ENCODE measurements at regions not wholly inside any gene's neighbourhood (a gene's known extent, or its start where the extent isn't known, plus 50 kb on each side); places are given as distances from the start of the nearest gene placed in this dataset.
"Not testable (repeated sequence)": the region's sequence is repeated elsewhere in the genome, so short reads cannot be mapped to it uniquely, and the experiment has no call there.

DNA sequence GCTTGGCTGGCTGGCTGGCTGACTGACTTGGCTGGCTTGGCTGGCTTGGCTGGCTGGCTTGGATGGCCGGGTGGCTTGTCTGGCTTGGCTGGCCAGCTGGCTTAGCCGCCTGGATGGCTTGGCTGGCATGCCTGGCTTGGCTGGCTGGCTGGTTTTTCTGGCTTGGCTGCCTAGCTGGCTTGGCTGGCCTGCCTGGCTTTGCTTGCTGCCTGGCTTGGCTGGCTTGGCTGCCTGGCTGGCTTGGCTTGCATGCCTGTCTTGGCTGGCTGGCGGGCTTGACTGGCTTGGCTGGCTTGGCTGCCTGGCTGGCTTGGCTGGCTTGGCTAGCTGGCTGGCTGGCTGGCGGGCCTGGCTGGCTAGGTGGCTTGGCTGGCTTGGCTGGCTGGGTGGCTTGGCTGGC is 2830.5 kb downstream of the RPIA start:
- DNase-seq (ENCODE audit: low spot score): not testable (repeated sequence)

DNA sequence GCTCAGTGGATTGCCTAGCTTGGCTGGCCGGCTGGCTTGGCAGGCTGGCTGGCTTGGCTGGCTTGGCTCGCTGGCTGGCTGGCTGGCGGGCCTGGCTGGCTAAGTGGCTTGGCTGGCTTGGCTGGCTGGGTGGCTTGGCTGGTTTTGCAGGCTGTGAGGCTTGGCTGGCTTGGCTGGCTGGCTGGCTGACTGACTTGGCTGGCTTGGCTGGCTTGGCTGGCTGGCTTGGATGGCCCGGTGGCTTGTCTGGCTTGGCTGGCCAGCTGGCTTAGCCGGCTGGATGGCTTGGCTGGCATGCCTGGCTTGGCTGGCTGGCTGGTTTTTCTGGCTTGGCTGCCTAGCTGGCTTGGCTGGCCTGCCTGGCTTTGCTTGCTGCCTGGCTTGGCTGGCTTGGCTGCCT is 2831.4 kb downstream of the RPIA start:
- DNase-seq (ENCODE audit: low spot score): not testable (repeated sequence)

DNA sequence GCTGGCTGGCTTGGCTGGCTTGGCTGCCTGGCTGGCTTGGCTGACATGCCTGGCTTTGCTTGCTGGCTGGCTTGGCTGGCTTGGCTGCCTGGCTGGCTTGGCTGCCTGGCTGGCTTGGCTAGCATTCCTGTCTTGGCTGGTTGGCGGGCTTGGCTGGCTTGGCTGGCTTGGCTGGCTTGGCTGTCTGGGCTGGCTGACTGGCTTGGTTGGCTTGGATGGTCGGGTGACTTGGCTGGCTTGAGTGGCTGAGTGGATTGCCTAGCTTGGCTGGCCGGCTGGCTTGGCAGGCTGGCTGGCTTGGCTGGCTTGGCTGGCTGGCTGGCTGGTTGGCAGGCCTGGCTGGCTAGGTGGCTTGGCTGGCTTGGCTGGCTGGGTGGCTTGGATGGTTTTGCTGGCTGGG is 2832.3 kb downstream of the RPIA start:
- DNase-seq (ENCODE audit: low spot score): not testable (repeated sequence)

DNA sequence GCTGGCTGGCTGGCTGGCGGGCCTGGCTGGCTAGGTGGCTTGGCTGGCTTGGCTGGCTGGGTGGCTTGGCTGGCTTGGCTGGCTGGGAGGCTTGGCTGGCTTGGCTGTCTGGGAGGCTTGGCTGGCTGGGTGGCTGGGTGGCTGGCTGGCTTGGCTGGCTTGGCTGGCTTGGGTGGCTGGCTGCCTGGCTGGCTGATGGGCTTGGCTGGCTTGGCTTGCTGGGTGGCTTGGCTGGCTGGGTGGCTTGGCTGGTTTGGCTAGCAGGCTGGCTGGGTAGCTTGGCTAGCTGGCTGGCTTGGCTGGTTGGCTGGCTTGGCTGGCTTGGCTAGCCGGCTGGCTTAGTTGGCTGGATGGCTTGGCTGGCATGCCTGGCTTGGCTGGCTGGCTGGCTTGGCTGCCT is 2834.1 kb downstream of the RPIA start:
- DNase-seq (ENCODE audit: low spot score): not testable (repeated sequence)

DNA sequence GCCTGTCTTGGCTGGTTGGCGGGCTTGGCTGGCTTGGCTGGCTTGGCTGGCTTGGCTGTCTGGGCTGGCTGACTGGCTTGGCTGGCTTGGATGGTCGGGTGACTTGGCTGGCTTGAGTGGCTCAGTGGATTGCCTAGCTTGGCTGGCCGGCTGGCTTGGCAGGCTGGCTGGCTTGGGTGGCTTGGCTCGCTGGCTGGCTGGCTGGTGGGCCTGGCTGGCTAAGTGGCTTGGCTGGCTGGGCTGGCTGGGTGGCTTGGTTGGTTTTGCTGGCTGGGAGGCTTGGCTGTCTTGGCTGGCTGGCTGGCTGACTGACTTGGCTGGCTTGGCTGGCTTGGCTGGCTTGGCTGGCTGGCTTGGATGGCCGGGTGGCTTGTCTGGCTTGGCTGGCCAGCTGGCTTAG is 2834.6 kb downstream of the RPIA start:
- not testable (repeated sequence) for DNase-seq (ENCODE audit: low spot score)

DNA sequence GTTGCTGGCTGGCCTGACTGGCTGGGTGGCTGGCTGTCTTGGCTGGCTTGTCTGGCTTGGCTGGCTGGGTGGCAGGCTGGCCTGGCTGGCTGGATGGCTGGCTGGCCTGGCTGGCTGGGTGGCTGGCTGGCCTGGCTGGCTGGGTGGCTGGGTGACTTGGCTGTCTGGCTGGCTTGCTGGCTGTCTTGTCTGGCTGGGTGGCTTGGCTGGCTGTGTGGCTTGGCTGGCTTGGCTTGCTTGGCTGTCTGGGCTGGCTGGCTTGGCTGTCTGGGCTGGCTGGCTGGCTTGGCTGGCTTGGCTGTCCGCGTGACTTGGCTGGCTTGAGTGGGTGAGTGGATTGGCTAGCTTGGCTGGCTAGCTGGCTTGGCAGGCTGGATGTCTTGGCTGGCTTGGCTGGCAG is 2835.6 kb downstream of the RPIA start:
- not testable (repeated sequence) for DNase-seq (ENCODE audit: low spot score)

DNA sequence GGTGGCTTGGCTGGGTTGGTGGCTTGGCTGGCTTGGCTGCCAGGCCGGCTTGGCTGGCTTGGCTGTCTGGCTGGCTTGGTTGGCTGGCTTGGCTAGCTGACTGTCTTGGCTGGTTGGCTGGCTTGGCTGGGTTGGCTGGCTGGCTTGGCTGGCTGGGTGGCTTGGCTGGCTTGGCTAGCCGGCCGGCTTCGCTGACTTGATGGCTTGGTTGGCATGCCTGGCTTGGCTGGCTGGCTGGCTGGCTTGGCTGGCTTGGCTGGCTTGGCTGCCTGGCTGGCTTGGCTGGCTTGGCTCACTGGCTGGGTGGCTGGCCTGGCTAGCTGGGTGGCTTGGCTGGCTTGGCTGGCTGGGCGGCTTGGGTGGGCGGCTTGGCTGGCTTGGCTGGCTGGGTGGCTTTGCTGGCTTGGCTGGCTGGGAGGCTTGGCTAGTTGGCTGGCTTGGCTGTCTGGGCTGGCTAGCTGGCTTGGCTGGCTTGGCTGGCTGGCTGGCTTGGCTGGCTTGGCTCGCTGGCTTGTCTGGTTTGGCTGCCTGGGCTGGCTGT is 2836.1 kb downstream of the RPIA start:
- not testable (repeated sequence) for DNase-seq (ENCODE audit: low spot score)

DNA sequence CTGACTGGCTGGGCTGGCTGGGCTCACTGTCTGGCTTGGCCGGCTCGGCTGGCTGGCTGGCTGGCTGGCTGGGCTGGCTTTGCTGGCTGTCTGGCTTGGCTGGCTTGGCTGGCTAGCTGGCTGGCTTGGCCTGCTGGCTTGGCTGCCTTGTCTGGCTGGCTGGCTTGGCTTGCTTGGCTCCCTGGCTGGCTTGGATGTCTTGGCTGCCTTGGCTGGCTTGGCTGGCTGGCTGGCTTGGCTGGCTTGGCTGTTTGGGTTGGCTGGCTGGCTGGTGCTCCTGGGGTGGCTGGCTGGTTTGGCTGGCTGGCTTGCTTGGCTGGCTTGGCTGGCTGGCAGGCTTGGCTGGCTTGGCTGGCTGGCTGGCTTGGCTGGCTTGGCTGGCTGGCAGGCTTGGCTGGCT is 2836.9 kb downstream of the RPIA start:
- not testable (repeated sequence) for DNase-seq (ENCODE audit: low spot score)

DNA sequence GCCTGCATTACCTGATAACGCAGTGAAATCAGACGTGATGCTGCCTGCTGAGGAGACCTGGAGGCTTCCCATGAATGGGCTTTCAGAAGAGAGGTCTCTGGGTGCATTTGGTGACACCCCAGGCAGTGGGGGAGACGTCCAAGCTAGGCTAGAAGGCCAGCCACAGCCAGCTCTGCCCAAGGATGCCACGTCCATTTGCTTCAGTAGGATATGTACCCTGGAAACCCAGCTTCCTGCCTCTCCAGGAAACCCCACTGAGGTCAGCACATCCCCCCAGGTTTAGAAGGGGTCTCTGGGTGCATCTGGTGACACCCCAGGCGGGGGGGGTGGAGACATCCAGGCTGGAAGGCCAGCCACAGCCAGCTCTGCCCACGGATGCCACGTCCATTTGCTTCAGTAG is 2844.6 kb downstream of the RPIA start:
- DNase-seq (ENCODE audit: low spot score): not testable (repeated sequence)

DNA sequence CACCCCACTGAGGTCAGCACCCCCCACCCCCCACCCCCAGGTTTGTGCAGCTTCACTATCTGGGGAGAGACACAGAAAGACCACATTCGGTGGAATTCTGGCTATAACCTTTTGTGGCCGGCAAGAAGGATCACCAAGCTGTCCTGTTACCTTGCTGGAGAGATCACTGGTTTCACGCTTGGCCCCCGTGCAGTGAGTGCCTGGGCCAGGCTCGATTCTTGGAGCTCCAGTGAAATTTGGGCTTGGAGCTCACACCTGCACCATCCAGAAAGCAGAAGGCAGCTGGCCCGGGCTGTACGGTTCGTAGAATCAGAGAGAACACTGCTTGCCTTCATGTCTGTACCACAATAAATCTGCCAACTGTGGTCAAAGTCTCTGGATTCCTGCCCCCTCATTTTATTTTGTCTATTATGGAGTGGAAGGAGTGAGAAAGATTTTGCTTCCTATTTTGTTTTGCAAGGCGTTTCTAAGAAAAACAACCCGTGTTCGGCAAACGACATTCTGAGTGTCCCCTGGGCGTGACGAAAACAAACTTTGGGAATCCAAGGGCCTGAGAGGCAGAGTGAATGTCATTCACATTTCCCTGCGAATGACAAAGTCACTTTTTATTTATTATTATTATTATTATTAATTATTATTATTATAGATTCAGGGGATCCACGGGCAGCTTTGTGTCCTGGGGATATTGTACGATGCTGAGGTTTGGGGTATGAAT is 2845.2 kb downstream of the RPIA start:
- not testable (repeated sequence) for DNase-seq (ENCODE audit: low spot score)

DNA sequence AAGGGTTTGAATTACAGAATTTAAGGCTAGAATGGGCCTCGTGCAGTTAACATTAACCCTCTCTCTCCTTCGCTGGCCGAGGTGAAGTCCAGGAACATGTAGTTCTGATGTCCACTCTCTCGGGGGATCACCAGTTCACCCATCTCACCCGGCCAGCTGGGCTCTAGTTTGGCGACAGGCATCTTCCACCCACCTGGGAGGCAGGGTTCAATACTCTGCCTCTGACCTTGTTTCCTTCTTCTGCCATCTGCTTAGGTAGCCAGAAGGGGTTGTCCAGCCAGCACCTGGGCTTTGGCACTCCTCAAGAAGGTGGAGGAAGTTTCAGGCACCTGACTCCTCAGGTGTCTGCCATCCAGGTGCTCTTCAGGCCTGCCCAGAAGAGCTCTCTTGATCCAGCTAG is 2857.8 kb downstream of the RPIA start:
- DNase-seq (ENCODE audit: low spot score): not testable (repeated sequence)

DNA sequence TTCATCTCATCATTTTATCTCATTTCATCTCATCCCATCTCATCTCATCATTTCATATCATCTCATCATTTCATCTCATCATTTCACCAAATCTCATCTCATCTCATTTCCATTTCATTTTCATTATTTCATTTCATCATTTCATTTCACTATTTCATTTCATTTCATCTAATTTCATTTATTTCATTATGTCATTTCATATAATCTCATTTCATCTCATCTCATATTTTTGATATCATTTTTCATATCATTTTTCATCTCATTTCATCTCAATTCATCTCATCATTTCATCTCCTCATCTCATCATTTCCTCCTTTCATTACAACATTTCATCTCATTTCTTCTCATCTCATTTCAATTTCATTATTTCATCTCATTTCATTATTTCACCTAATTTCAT is 2866.8 kb downstream of the RPIA start:
- not testable (repeated sequence) for DNase-seq (ENCODE audit: low spot score)

DNA sequence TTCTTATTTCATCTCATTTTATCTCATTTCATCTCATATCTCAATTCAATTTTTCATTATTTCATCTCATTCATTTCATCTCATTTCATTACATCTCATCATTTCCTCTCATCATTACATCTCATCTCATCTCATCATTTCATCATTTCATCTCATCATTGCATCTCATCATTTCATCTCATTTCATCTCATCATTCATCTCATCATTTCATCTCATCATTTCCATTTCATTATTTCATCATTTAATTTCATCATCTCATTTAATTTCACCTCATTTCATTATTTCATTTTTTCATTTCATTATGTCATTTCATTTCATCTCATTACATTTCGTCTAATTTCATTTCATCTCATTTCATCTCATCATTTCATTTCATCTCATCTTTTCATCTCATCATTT is 2867.8 kb downstream of the RPIA start:
- DNase-seq (ENCODE audit: low spot score): not testable (repeated sequence)

DNA sequence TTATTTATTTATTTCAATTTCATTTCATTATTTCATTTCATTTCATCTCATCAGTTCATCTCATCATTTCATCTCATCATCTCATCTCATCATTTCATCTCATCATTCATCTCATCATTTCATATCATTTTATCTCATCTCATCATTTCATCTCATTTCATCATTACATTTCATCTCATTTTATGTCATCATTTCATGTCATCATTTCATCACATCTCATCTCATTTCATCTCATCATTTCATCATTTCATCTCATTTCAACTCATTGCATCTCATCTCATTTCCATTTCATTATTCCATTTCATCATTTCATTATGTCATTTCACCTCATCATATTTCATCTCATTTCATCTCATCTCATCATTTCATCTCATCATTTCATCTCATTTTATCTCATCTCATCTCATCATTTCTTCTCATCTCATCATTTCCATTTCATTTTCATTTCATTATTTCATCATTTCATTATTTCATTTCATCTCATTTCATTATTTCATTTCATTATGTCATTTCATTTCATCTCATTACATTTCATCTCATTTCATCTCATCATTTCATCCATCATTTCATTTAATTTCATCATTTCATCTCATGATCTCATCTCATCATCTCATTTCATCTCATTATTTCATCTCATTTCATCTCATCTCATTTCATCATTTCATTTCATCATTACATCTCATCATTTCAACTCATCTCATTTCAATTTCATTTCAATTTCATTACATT is 2868.6 kb downstream of the RPIA start:
- DNase-seq (ENCODE audit: low spot score): not testable (repeated sequence)

DNA sequence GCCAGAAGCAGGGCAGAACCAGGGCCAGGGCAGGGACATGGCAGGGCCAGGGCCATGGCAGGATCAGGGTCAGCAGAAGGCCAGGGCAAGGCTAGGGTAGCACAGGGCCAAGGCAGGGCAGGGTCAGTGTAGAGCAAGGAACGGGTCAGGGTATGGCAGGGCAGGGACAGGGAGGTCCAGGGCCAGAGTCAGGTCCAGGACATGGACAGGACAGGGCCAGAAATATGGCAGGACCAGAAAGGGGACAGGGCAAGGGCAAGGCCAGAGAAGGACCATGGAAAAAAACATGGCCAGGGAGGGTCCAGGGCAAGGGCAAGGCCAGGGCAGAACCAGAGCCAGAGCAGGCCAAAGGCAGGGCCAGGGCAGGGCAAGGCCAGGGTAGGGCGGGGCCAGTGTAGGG is 2870.7 kb downstream of the RPIA start:
- DNase-seq (ENCODE audit: low spot score): not testable (repeated sequence)

DNA sequence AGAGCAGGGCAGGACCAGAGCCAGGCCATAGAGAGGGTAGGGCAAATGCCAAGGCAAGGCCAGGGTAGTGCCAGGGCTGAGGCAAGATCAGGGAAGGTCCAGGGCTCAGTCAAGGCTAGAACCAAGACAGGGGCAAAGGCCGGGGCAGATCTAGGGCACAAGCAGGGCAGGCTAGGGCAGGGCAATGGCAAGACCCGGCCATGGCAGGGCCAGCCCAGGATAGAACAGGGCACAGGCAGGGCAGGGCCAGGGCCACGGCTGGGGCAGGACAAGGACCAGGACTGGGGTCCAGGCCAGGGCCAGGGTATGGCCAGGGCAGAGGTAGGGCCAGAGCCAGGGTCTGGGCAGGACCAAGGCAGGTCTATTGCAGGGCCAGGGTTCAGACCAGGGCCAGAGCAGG is 2873.2 kb downstream of the RPIA start:
- not testable (repeated sequence) for DNase-seq (ENCODE audit: low spot score)

DNA sequence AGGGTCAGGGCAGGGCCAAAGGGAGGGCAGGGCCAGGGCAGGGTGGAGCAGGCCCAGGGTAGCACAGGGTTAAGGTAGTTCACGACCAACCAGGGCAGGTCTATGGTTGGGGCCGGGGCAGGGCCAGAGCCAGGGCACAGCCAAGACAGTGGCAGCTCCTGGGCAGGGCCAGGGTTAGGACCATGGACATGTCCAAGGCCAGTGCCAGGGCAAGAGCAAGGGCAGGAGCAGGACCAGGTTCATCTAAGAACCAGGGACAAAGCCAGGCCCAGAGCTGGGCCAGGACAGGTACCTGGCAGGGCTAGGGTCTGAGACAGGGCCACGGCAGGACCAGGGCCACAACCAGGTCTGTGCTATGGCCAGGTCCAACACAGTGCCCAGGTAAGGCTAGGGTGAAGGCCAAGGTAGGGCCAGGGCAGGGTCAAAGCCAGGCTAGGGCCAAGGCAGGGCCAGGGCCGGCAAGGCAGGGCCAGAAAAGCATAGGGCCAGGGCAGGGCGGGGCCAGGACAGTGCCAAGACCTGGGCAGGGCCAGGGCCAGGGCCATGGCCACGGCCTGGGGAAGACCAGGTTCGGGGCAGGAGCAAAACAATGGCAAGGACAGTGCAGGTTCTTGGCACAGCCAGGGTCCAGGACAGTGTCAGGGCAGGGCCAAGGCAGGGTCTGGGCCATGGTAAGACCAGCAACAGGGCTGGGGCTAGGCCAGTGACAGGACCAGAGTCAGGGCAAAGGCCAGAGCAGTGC is 2874.4 kb downstream of the RPIA start:
- DNase-seq (ENCODE audit: low spot score): not testable (repeated sequence)

DNA sequence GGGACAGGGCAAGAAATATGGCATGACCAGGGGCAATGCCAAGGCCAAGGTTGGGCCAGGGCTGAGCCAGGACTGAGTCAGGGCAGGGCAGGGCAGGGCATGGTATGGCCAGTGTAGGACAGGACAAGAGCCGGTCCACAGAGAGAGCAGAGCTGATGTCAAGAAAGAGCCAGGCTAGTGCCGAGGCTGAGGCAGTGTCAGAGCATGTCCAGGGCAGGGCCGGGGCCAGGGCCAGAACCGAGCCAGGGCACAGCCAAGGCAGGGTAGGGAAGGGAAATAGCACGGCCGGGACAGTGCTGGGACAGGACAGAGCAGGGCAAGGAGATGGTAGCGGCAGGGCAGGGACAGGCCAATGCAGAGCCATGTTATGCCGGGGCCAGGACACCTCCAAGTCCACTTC is 2875.1 kb downstream of the RPIA start:
- not testable (repeated sequence) for DNase-seq (ENCODE audit: low spot score)

DNA sequence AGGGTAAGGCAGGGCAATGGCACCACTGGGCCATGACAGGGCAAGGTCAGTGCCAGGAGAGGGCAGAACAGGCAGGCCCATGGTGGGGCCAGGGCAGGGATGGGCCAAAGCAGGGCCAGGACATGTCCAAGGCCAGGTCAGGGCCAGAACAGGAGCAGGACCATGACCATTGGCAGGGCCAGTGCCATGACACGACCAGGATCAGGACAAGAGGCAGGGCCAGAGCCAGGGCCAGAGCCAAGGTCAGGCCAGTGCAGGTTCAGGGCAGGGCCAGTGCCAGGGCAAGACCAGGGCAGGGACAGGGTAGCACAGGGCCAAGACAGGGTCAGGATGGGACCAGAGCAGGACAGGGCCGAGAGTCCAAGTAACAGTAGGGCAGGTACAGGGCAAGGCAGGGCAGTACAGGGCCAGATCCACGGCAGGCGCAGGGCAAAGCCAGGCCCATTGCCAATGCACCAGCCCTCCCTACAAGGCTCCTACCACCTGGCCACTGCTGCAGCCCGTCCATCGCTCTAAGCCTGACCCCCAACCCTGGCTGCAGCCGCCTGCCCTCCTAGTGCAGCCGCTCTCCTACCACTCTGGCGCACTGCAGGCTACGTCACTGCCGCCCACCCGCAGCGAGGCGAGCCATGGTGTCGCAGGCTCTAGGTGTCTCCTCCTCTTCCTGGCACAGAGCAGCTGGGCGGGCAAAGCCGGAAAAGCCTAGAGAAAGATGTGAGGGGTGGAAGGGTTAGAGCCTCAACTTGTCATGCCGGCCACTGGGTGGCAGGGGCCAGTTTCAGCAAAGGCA is 2876.3 kb downstream of the RPIA start:
- not testable (repeated sequence) for DNase-seq (ENCODE audit: low spot score)

DNA sequence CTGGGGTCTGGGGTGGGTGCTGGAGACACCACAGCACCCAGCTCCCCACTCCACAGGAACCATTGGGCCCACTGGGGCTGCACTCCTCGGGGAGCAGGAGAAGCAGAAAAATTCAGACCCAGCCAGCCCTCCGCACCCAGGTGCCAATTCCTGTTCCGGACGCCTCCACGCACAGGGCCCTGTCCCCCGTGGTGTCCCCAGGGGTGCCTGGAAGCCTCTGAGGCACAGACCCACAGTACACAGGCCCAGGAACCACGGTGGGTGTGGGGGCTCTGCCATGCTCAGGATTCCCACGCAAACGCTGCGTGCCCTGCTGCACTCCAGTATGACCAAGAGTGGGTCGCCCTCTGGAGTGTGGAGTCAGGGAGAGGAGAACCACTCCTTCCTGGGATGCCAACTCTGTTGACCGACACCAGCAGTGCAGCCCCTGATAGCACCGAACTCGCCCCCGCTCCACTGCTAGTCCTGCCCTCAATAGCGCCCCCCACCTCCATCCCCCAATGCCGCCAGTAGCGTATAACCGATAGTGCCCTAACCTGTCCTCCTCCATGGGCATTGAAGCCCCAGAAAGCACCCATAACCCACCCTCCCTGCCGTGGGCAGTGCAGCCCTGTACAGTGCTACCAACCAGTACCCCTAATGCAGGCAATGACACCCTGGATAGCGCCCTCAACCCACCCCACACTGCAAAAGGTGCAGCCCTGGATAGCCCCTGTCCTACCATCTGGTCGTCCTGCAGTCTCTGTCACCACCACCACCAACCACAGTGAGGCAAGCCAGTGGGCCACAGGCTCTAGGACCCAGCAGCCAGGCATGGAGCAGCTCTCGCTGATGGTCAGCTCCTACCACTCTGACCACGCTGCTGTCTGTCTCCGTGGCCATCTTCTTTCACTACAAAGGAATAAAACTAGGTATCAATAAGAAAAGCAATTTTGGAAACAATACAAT is 2877.2 kb downstream of the RPIA start:
- not testable (repeated sequence) for DNase-seq (ENCODE audit: low spot score)

Data from kidney capillary endothelial cell (primary cell).